ENCODE measurements at regions not wholly inside any gene's neighbourhood (a gene's known extent, or its start where the extent isn't known, plus 50 kb on each side); places are given as distances from the start of the nearest gene placed in this dataset.

DNA sequence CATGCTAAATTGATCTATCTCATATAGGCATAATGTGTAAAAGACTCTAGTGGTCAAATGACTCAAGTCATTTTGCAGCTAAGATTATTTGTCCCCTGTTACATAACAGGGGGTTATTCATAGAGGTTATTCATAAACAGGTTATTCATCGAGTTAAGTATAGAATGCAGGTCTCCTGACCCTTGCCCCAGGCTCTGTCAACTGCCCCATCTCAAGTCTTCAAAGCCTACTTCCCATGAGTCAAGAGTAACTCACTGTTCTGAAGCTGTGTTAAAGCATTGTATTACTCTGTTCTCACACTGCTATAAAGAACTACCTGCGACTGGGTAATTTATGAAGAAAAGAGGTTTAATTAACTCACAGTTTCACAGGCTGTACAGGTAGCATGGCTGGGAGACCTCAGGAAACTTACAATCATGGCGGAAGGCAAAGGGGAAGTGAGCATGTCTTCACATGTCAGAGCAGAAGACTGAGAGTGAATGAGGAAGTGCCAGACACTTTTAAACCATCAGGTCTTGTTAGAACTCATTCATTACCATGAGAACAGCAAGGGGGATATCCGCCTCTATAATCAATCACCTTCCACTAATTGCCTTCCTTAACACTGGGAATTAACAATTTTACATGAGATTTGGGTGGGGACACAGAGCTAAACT, 226.2 kb upstream of the BLID start:
- no peak for DNase-seq

DNA sequence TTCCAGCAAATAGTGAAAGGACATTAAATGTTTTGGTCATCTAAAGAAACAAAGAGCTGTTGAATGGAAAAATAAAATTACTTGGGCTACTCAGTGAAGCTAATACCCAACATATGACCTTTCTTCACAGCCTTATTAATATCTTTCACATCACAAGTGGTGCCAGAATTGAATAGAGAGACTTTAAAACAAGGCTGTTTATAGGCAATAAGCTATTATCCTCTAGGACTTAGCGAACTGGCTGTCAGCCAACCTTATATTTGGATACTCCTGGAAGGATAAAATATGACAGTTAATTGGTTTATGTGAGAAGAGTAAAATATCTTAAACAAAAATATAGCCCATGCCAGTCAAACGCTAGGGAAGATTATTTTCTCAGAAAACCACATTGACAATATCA, 225.5 kb upstream of the BLID start:
- no peak for DNase-seq

DNA sequence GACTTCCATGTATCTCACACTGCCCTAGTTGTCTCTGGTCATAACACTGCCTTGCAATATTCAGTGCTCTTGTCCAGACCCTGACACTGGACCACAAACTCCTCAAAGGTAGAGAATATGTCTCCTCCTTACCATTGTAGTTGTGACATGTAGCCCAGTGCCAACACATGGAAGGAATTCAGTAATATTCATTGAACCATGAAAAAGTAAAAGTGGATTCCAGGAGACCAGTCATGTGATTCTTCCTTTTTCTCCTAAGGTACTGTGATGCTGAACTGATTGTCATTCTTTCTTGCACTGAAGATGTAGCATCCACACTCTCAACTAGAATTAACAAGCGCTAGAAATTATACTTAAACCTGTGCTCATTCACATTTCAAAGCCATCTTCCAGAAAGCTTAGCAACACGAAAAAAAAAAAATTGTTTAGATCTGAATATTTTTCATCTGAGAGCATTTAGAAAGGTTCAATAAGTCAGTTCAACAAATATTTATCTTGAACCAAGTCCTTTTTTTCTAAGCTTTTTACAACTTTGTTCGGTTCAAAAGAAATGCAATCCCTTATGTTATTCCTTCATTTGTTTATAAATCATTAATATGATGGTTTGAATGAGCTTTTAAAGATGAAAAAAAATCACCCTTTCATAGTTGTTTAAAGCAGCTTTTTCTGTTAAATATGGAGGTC, 224.7 kb upstream of the BLID start:
- DNase-seq: no peak

DNA sequence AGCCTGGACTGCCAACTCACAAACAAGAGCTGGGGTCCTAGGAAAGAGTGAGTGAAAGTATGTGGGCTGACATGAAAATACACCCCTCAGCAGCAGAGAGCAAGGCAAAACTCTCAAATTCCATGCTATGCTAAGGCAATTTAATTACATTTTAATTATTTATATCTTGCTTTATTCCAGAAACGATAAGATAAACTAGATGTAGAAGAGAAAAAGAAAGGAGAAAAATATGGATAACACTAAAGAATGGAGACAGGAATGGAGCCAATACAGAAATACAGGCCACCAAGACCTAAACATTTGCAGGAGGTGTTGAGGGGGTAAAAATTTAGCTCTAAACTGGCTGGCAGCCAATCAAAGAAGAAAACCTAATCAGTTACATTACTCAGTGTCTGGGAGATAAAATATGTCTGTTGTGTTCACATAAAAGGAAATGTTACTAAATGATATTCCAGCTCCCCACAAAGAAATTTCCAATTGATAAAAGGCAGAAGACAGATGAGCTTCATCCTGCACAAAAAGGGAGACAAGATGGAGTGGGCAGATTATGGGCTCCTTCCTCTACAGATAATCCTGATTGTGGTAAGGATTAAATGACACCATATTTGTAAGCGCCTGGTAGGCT, 223.5 kb upstream of the BLID start:
- DNase-seq: no peak

DNA sequence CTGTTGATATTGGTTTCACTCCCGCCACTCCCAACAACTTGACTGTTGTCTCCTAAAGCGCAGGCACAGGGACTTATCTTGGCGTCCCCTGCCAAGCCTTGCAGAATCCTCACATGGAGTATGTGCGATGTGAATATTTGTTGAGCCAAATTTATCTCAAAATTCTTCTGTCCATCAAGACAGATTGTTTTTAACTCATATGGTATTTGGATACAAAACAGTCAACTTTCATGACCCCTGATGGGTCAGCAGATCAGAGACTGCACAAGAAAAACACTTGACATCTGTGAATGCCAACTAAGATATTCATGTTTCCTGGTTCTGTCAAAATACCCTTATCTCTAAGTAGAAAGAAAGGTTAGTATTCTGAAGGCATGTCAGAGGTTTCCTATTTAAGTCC, 221.7 kb upstream of the BLID start:
- no peak for DNase-seq

DNA sequence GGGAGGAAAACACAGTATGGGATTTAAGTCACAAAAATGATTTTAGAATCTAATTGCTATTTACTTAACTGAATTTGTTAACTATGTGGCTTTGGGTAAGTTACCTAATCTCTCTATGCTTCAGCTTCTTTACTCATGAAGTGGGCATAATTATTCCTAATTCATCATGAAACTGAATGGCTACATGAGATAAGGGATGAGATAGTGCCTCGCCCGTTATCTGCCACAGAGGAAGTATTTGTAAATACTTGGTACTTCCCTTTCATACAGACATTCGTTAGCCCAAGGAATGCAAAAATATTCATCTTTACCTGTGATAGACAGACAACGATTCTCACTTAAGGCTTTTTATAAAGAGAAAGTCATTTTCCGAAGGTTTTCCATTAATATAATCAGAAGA, 221.2 kb upstream of the BLID start:
- DNase-seq: no peak

DNA sequence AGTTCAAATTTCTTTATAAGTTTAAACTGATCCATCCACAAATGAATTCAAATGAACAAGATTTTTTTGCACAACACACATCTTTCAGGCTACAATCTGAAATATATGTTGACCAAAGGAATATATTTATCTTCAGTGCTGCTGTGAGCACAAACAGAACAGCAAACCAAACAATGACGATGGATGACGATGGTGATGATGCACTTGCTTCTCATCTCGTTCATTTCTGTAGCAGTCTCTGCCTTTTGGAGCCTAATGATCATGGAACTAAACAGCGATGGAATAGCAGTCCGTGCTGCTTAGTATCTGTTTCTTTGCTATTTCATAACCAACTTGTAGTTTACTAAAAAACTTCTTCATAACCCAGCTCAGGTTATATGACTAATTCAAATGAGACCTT, 220.7 kb upstream of the BLID start:
- no peak for DNase-seq

DNA sequence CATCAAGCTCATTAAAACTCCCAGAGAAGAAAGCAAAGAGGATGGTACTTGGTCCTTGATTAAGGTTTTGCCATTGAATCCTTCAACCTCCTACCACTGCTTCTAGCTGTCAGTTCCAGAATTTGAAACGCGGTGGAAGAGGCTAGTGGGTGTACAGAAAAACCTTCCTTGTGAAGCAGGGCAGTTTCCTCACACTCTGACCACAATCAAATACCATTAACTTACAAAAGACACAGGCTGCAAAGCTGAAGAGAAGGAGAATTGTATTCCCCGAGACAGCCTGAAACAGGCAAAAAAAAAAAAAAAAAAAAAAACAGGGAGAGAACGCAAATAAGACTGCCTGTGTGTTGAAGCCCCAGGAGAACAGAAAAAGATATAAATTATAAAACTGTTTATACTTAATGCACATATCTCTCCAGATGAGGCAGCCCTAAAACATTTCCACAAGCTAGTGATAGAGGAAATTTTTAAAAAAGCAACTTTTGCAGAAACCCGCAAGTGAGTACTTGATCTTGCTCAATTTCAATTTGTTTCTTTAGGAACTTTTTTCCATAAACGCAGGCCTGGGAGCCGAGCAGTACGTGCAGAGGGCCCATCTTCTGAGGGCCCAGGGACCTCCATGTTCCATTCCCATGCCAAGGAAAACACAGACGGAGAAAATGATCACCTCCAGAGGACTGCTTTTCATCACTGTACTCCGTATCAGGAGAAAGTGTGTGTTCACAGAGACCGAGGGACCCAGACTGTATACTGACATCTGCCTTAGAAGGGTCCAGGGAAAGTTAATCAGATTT, 218.7 kb upstream of the BLID start:
- DNase-seq: no peak

DNA sequence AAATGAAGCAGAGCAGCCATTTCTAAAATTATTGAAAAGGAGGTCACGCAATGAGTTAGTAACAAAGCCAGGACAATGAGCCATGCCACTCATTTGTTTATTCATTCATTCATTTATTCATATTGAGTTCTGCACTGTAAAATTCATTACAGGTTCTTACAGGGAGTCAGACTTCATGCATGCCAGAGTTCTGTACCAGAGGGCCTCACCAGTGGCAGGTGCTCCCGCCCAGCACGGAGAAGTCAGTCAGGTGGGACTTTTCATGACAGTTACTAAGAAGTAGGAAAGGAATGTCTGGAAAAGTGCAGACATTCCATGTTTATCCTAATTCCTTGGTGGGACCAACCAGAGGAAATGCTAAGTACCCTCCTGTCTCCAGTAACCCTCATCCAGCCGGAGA, 217.5 kb upstream of the BLID start:
- no peak for DNase-seq

DNA sequence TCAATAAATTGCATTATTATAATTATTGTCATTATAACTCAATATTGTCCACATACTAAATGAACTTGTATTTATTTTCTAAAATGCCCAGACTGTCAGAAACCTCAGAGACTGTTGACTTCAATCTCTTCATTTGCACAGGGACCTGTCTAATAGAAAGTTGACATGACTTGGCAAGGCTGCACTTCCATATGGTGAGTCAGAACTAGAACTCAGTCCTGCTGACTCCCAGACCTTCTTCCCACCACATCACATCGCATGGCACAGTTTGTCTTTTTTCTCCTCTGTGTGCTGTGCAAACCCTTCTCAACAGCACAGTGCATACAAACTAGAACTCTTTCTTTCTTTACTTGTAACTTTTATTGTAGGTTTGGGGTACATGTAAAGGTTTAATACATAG, 215.1 kb upstream of the BLID start:
- no peak for DNase-seq

DNA sequence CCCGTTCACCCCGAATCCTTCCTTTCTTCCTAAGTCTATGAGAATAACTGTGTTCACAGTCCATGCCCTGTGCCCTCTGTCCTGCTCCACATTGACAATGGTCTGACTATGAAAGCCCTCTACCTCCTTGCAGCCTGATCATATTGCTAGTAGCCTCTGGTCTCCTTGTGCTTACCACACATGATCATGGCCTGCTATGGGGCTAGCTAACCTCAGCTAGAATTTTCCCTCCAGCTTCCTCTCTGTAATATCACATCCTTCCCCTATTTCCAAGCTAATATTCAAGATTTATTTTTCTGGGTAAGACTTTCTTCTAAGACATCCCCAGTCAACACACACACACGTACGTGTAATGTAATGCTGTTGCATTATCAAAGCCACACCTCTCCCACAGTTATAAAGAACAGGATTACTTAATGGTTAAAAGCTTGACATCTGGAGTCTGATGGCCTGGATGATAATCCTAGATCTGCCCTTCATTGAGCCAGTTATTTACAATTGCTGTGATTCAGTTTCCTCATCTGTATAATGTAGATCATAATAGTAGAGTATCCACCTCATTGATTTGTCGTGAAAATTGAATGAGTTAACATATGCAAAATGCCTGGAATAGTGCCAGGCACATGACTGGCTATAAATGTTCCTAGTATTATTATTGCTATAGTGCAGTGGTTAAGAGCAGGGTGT, 214.4 kb upstream of the BLID start:
- no peak for DNase-seq

DNA sequence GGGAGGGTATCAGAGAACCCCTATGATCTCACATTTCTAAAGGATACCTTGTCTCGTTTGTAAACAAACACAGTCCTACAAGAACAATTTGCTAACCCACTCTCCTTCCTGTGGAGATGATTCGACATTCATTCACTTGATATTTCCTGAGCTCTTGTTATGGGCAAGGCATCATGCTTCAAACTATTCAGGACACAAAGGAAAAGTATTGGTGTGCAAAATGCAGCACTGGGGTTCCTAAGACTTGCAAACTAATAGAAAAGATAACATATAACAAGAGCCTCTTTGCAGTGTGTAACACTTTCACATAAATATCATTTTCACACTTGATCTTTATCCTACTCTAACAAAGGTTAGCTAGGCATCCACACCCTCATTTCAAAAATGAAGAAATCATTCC, 211.5 kb upstream of the BLID start:
- no peak for DNase-seq

DNA sequence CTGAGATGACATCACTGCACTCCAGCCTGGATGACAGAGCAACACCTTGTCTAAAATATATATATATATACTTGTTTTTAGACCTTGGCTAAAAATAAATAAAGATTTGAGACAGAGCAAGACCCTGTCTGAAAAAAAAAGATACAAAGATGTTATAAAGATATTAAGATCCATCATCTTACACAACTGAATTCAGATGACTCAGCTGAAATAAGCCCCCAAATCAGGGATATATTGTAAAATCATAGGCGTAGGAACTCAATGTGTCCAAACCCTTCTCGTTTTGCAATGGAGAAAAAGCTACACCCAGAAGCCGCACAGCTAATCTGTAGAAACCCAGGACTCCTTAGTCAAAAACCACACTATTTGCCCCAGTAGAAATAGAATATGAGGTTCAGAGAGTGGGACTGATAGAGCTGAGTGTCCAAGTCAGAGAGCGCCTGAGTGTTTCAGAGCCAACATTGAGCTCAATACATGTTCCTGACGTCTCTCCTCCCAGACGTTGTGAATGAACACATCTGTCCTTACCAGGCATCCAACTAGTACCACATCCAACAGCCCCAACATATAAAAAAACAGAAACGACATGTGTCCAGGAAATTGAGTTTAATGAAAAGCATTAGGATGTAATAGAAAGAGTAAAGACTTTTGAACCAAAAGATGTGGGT, 207.9 kb upstream of the BLID start:
- DNase-seq: no peak

DNA sequence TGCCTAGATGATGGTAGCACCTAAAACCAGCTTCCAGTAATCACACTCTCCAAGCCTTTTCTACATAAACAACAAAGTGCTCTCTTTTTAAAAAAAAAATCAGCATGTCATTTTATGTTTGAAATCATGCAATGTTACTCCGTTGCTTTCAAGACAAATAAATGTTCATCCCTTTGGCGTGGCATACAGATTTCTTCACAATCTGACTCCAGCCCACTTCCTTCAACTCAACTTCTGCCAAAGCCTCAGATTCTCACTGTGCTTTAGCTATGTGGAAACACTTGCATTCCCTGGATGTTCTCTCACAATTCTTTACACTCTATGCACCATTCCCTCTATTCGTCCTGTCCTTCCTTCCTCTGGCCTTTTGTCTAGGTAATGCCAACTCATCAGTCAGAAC, 206.3 kb upstream of the BLID start:
- no peak for DNase-seq

DNA sequence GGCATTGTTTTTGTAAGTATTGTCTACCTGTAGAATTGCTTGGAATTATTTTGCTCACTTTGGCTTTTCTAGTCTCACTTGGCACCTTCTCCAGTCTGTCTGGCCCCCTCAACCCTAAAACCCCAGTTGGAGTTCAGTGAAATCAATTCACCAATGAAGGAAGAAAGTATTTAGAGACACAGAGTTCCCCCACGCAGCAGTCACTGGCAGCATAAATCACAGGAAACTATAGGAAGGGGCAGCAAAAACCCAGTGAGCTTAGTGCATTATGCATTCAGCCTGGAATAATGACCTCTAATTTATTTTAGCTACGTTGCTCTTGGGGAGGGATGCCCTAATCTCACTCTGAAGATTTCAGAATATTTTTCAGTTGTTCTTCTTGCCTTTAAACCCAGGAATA, 204.7 kb upstream of the BLID start:
- no peak for DNase-seq

DNA sequence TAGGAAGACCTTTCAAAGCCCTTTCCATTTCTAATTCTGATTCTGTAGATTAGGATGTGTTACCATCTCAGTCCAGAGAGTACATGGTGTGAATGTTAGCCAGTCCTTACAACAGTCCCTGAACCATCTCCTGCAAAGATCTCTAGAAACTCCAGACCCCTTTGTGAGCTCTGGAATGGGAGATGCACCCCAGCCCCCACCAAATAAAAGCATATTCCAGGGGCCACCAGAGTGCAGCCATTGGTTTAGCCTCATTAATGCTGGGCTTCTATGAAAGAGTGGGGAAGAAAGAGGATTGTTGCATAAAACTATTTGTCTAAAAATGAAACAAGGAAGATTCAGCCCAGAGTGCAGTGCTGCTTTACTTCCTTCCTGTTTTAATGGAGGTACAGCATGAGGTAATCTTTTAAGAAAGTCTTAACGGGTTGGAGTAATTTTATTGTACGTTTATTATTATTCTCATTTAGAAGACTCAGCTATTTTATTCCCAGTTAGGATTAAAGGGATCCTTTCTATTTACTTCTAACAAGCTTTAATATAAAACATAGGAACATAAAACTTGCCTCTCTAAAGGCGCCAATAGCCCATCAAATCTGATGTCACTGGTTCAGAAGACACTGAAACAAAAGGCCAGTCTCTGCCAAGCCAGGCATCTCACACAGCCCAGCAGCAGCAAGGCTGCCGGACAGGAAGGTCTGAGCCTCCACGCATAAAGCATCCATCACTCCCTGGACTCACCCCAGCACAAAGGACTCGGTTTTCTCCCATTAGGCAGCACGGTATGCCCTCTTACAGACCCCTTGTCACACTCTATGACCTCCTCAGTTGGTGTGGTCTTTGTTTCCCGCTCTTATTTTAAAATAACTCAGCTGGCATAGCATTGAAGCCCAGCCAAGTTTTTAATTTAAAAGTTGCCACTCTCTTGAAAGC, 203.9 kb upstream of the BLID start:
- DNase-seq: no peak

DNA sequence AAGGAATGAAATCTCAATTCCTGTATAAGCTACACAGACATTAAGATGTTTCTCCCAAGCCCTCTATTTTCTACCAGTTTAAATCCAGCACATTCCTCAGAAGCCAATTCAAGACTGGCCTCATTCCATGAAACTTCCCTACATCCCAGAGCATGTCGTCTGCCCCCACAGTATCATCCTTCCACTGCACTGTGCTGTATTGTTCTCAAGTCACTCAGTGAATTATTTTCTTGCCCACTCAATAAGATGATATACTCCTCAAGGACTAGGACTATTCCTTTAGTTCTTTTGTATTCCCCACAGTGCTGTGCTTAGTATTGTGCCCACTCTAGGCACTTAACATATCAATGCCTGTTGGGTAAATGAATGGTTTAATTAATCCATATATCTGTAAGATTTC, 203.1 kb upstream of the BLID start:
- DNase-seq: no peak

DNA sequence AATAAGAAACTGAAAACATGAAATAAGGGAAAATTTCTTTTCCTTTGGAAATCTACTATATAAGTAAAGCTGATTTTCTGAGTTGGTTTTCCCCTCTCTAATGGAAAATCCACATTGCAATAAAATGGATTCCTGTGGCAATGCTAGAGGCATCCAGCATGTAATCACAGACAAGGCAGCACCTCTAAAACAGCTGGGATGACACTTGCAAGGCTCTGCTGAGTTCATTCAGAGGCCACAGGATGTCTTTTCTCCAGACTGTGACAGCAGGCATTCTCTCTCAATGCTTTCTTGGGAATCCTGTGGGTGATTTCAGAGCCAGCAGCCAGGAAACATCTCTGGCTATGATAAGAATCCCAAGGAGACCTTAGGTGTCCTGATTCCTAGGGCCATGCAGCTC, 201.3 kb upstream of the BLID start:
- no peak for DNase-seq

DNA sequence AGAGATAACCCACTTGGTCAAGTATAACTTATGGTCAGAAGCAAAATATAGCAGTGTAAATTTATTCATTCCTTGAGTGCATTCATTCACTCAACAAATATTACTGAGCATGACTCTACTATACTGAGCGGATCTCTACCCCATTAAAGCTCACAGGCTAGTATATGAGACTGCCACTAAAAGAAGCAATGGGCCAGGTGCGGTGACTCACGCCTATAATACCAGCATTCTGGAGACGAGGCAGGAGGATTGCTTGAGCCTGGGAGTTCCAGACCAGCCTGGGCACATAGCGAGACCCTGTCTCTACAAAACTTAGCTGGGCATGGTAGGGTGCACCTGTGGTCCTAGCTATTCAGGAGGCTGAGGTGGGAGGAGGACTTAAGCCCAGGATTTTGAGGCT, 197.6 kb upstream of the BLID start:
- no peak for DNase-seq

DNA sequence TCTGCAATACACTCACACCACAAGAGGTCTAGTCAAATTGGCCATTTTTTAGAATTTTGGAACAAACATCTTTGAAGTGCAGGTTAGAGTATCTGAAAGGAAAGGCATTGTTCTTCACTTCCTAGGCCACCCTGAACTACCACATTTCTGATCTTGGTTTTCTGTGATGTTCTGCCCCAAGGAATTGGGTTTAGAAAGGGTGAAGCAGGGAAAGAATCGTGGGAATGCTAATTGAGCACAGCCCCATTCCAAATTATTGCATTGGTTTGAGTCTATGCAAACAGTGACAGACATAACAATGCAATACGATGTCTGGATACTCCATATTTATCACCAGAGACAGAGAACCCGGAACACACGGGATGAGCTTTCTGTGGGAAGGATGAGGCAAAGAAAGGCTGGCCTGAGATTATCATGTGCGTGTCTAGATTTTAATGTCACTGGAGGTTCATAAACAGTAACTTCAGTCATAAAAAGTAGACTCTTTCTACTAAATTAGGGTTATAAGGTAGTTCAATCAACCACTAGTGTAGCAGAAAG, 195.3 kb upstream of the BLID start:
- DNase-seq: no peak

DNA sequence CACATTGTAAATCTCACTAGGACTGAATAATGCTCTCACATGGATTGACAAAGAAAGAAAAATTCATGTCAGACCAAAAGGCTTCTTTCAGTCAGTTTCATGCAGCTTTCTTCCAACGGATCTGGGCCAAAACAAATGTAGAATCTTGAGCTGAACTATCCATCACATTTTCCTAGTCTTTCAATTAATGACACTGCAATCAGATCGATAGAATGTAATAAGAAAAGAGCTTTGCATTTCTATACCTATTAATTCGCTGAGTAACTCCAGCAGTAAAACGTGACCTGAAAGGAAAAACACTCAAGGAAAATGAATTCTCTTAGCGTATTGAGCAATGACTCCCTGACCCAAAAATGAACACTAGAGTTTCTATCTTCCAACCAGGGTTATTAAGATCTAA, 194.8 kb upstream of the BLID start:
- DNase-seq: no peak
